ENCODE measurements at regions not wholly inside any gene's neighbourhood (a gene's known extent, or its start where the extent isn't known, plus 50 kb on each side); places are given as distances from the start of the nearest gene placed in this dataset.

GRCh38 chr13:105655046-105655445, 880.4 kb downstream of the EFNB2 start:
- no peak for DNase-seq
- intact Hi-C loops (cut with DNase I, micrococcal nuclease): no loop called here
- no peak overlapping the region for H3K4me3 ChIP-seq
- H3K9me3 ChIP-seq: no peaks in the 10 kb centered on the region
- H3K4me1 ChIP-seq (ENCODE audit: low read depth): no peaks in the 10 kb centered on the region
- ATAC-seq: no peak
- no peaks in the 10 kb centered on the region for H3K36me3 ChIP-seq (ENCODE audit: low read depth)
- TF ChIP-seq CTCF (IDR thresholded peaks at IDR 0.05): no peak

- intact Hi-C loops (cut with DNase I, micrococcal nuclease): no loop called here
- Histone ChIP-seq H3K9me3 (peaks cover 9% of the 10 kb centered on the region), H3K4me1 (ENCODE audit: low read depth) (no peaks in the 10 kb centered on the region), H3K36me3 (ENCODE audit: low read depth) (no peaks in the 10 kb centered on the region), H3K4me3 (no peak overlapping the region)
- ATAC-seq: no peak
- TF ChIP-seq CTCF (IDR thresholded peaks at IDR 0.05): no peak
- no peak for DNase-seq
These were observed 891.5 kb downstream of the EFNB2 start for GRCh38 chr13:105643966-105644365.

- DNase-seq (no peak), ATAC-seq (no peak)
- intact Hi-C loops (cut with DNase I, micrococcal nuclease): no loop called here
- no peaks in the 10 kb centered on the region for H3K9me3 ChIP-seq
- no peaks in the 10 kb centered on the region for H3K36me3 ChIP-seq (ENCODE audit: low read depth)
- TF ChIP-seq CTCF (IDR thresholded peaks at IDR 0.05): no peak
- no peaks in the 10 kb centered on the region for H3K4me1 ChIP-seq (ENCODE audit: low read depth)
- no peak overlapping the region for H3K4me3 ChIP-seq
These were observed 892.9 kb downstream of the EFNB2 start for GRCh38 chr13:105642511-105642958.

GRCh38 chr13:105641121-105641520, 894.3 kb downstream of the EFNB2 start:
- H3K4me3 ChIP-seq: no peak overlapping the region
- no peaks in the 10 kb centered on the region for H3K36me3 ChIP-seq (ENCODE audit: low read depth)
- intact Hi-C loops (cut with DNase I, micrococcal nuclease): no loop called here
- DNase-seq (no peak), ATAC-seq (no peak)
- TF ChIP-seq CTCF (IDR thresholded peaks at IDR 0.05): no peak
- H3K9me3 ChIP-seq: no peaks in the 10 kb centered on the region
- H3K4me1 ChIP-seq (ENCODE audit: low read depth): no peaks in the 10 kb centered on the region

- H3K4me3 ChIP-seq: no peak overlapping the region
- DNase-seq: no peak
- H3K9me3 ChIP-seq: no peaks in the 10 kb centered on the region
- no peak for ATAC-seq
- no peaks in the 10 kb centered on the region for H3K4me1 ChIP-seq (ENCODE audit: low read depth)
- no peak for TF ChIP-seq CTCF (IDR thresholded peaks at IDR 0.05)
- intact Hi-C loops (cut with DNase I, micrococcal nuclease): no loop called here
- no peaks in the 10 kb centered on the region for H3K36me3 ChIP-seq (ENCODE audit: low read depth)
These were observed 897.0 kb downstream of the EFNB2 start for GRCh38 chr13:105638426-105638825.

GRCh38 chr13:105634059-105634458, 901.4 kb downstream of the EFNB2 start:
- Histone ChIP-seq H3K4me1 (ENCODE audit: low read depth) (no peaks in the 10 kb centered on the region), H3K9me3 (no peaks in the 10 kb centered on the region), H3K4me3 (no peak overlapping the region), H3K36me3 (ENCODE audit: low read depth) (no peaks in the 10 kb centered on the region)
- TF ChIP-seq CTCF (IDR thresholded peaks at IDR 0.05): no peak
- ATAC-seq (no peak), DNase-seq (no peak)
- intact Hi-C loops (cut with DNase I, micrococcal nuclease): no loop called here
